H1 (cell line): ENCODE measurements at regions not wholly inside any gene's neighbourhood (a gene's known extent, or its start where the extent isn't known, plus 50 kb on each side); places are given as distances from the start of the nearest gene placed in this dataset.

Source experiments
- CTCF ChIA-PET: fragments of 300-600 bp; sonication (Branson Sonifier 250); formaldehyde crosslinking; loops from one replicate; lab custom pipeline; 2021; ENCODE audit not compliant: partially characterized antibody; lab: Charles Lee
- POLR2A ChIA-PET: fragments of 300-600 bp; sonication (Branson Sonifier 250); formaldehyde crosslinking; loops from one replicate; lab custom pipeline; 2021; ENCODE audit warnings: inconsistent platforms; ENCODE audit not compliant: partially characterized antibody; lab: Charles Lee
- DNase-seq, 2 experiments: peaks; one replicate each; pipeline versions ENCODE4 v3.0.0 to v3.0.0-alpha.2; 2010 to 2022; ENCODE audit warnings: low spot score in 2 of 2, low read depth in 1 of 2, mixed read lengths in 1 of 2
- FAIRE-seq: peaks from 2 replicates; lab custom pipeline; 2011; peaks lifted over from hg19 to GRCh38; lab: Jason Lieb, UNC
- H2AFZ ChIP-seq: 2 replicates; pipeline ENCODE4 v1.8.1; 2012; ENCODE audit warnings: low read length, inconsistent platforms
- H2AK5ac ChIP-seq: 2 replicates; pipeline ENCODE4 v1.6.1; 2013; ENCODE audit warnings: low read depth, low read length
- H2BK120ac ChIP-seq: replicated peaks from 2 replicates; pipeline ENCODE3; 2013; ENCODE audit warnings: low read depth, low read length, inconsistent platforms
- H2BK12ac ChIP-seq: 2 replicates; pipeline ENCODE4 v1.6.1; 2013; ENCODE audit warnings: low read depth, low read length
- H2BK15ac ChIP-seq: 2 replicates; pipeline ENCODE4 v1.6.1; 2013; ENCODE audit warnings: low read length
- H2BK20ac ChIP-seq: 2 replicates; pipeline ENCODE4 v1.6.1; 2013; ENCODE audit warnings: low read length
- H2BK5ac ChIP-seq: 2 replicates; pipeline ENCODE4 v1.6.1; 2013; ENCODE audit warnings: low read depth, low read length
- H3K14ac ChIP-seq: 2 replicates; pipeline ENCODE4 v1.6.1; 2013; ENCODE audit warnings: inconsistent platforms; ENCODE audit not compliant: insufficient read length
- H3K18ac ChIP-seq: 2 replicates; pipeline ENCODE4 v1.6.1; 2013; ENCODE audit warnings: low read length; ENCODE audit errors: extremely low read depth
- H3K23ac ChIP-seq: 2 replicates; pipeline ENCODE4 v1.6.1; 2013; ENCODE audit warnings: inconsistent platforms; ENCODE audit not compliant: insufficient read length
- H3K23me2 ChIP-seq: 2 replicates; pipeline ENCODE4 v1.6.1; 2013; ENCODE audit warnings: low read depth, low read length
- H3K27ac ChIP-seq: 2 replicates; pipeline ENCODE4 v1.6.1; 2011; ENCODE audit warnings: low read depth, low read length, inconsistent platforms
- H3K27me3 ChIP-seq, 4 experiments: replicated peaks in 1 of 4; 1 replicate in 1 of 4; 2 replicates in 3 of 4; pipeline versions ENCODE4 v1.6.1 to v1.8.1; 2011 to 2013; ENCODE audit warnings: low read length in 3 of 4, mild to moderate bottlenecking in 3 of 4, inconsistent platforms in 2 of 4, mixed read lengths in 2 of 4, moderate library complexity in 1 of 4; ENCODE audit not compliant: control insufficient read depth in 3 of 4, insufficient read depth in 3 of 4; ENCODE audit errors: extremely low read depth in 1 of 4
- H3K36me3 ChIP-seq, 4 experiments: 2 replicates each; pipeline versions ENCODE4 v1.6.1 to v1.8.1; 2011 to 2013; ENCODE audit warnings: mild to moderate bottlenecking in 4 of 4, low read length in 3 of 4, moderate library complexity in 2 of 4, control low read depth in 1 of 4, inconsistent platforms in 1 of 4; ENCODE audit not compliant: insufficient read depth in 4 of 4, control insufficient read depth in 2 of 4
- H3K4ac ChIP-seq: replicated peaks from 2 replicates; pipeline ENCODE3; 2013; ENCODE audit warnings: low read length, low read depth, mixed read lengths, inconsistent platforms; ENCODE audit not compliant: insufficient read length
- H3K4me1 ChIP-seq, 4 experiments: replicated peaks in 1 of 4; 1 replicate in 1 of 4; 2 replicates in 3 of 4; pipeline versions ENCODE4 v1.6.1 to v1.8.1; 2011 to 2013; ENCODE audit warnings: low read length in 3 of 4, inconsistent platforms in 2 of 4, mixed read lengths in 1 of 4; ENCODE audit not compliant: insufficient read depth in 4 of 4, control insufficient read depth in 3 of 4
- H3K4me2 ChIP-seq, 2 experiments: 2 replicates each; pipeline versions ENCODE4 v1.6.1 to v1.8.1; 2011 to 2013; ENCODE audit warnings: low read depth in 2 of 2, low read length in 2 of 2, control low read depth in 1 of 2, inconsistent platforms in 1 of 2, mild to moderate bottlenecking in 1 of 2; ENCODE audit not compliant: insufficient read depth in 1 of 2
- H3K4me3 ChIP-seq, 4 experiments: fragments of 200-600, 300-600 bp in 1 of 4; sonication (generic), shearing (Covaris generic), sonication (Bioruptor Twin) in 1 of 4; 2 replicates each; pipeline versions ENCODE4 v1.5.1 to v1.8.1; 2011 to 2016; ENCODE audit warnings: low read length in 4 of 4, low read depth in 3 of 4, control low read depth in 2 of 4, inconsistent platforms in 2 of 4, mild to moderate bottlenecking in 2 of 4, mixed read lengths in 1 of 4, moderate library complexity in 1 of 4; ENCODE audit not compliant: insufficient read depth in 2 of 4; ENCODE audit errors: extremely low read depth in 1 of 4
- H3K56ac ChIP-seq: replicated peaks from 2 replicates; pipeline ENCODE3; 2013; ENCODE audit warnings: low read depth, mild to moderate bottlenecking, mixed read lengths, low read length, inconsistent platforms; ENCODE audit not compliant: insufficient read length
- H3K79me1 ChIP-seq: 2 replicates; pipeline ENCODE4 v1.6.1; 2013; ENCODE audit warnings: low read depth, low read length, control low read depth
- H3K79me2 ChIP-seq, 2 experiments: 2 replicates each; pipeline versions ENCODE4 v1.6.1 to v1.8.1; 2012 to 2013; ENCODE audit warnings: low read length in 2 of 2, mild to moderate bottlenecking in 2 of 2, inconsistent platforms in 1 of 2; ENCODE audit not compliant: insufficient read depth in 2 of 2, control insufficient read depth in 1 of 2
- H3K9ac ChIP-seq, 4 experiments: replicated peaks in 1 of 4; 1 replicate in 1 of 4; 2 replicates in 3 of 4; pipeline versions ENCODE4 v1.6.1 to v1.8.1; 2011 to 2013; ENCODE audit warnings: low read depth in 3 of 4, low read length in 3 of 4, control low read depth in 2 of 4, mild to moderate bottlenecking in 2 of 4, moderate library complexity in 2 of 4, inconsistent platforms in 1 of 4; ENCODE audit errors: extremely low read depth in 1 of 4
- H3K9me3 ChIP-seq, 2 experiments: 2 replicates each; pipeline versions ENCODE4 v1.6.1 to v1.8.1; 2012 to 2013; ENCODE audit warnings: mild to moderate bottlenecking in 2 of 2, moderate library complexity in 2 of 2, control low read depth in 1 of 2, inconsistent platforms in 1 of 2, low read depth in 1 of 2, low read length in 1 of 2, mixed read lengths in 1 of 2; ENCODE audit not compliant: insufficient read depth in 2 of 2
- H4K20me1 ChIP-seq, 2 experiments: replicated peaks in 1 of 2; 2 replicates each; pipeline versions ENCODE3 to v1.8.1; 2011 to 2013; ENCODE audit warnings: inconsistent platforms in 2 of 2, low read length in 2 of 2, mild to moderate bottlenecking in 1 of 2; ENCODE audit not compliant: insufficient read depth in 2 of 2, control insufficient read depth in 1 of 2
- H4K5ac ChIP-seq: 2 replicates; pipeline ENCODE4 v1.6.1; 2013; ENCODE audit warnings: low read length, low read depth, mixed read lengths, inconsistent platforms; ENCODE audit not compliant: insufficient read length
- H4K8ac ChIP-seq: 2 replicates; pipeline ENCODE4 v1.8.0; 2013; ENCODE audit warnings: mild to moderate bottlenecking, moderate library complexity, low read length, inconsistent platforms; ENCODE audit not compliant: insufficient read depth; ENCODE audit errors: extremely low read depth
- H4K91ac ChIP-seq: replicated peaks from 2 replicates; pipeline ENCODE3; 2013; ENCODE audit warnings: low read length, mixed read lengths, inconsistent platforms; ENCODE audit not compliant: insufficient read length
- EP300 ChIP-seq, 2 experiments: IDR thresholded peaks; 1 replicate in 1 of 2; 2 replicates in 1 of 2; pipeline ENCODE4 v1.6.1; 2011 to 2012; ENCODE audit warnings: low read depth in 2 of 2, low read length in 2 of 2, mild to moderate bottlenecking in 2 of 2, borderline replicate concordance in 1 of 2, inconsistent platforms in 1 of 2, moderate library complexity in 1 of 2
- EZH2 ChIP-seq: fragments of 200-600 bp; sonication (generic); IDR thresholded peaks from 2 replicates; pipeline ENCODE4 v1.7.1; 2012; ENCODE audit warnings: low read depth, mild to moderate bottlenecking, moderate library complexity, low read length, inconsistent platforms; ENCODE audit not compliant: severe bottlenecking
- FOSL1 ChIP-seq: IDR thresholded peaks from 2 replicates; pipeline ENCODE4 v1.6.1; 2011; ENCODE audit warnings: mild to moderate bottlenecking, low read depth, low read length, moderate library complexity; ENCODE audit not compliant: insufficient read depth
- GTF2F1 ChIP-seq: IDR thresholded peaks from 2 replicates; pipeline ENCODE4 v1.6.1; 2012; ENCODE audit warnings: low read depth, low read length, improper control_type of control experiment, borderline replicate concordance
- JUND ChIP-seq: IDR thresholded peaks from 2 replicates; pipeline ENCODE4 v1.6.1; 2011; ENCODE audit warnings: mild to moderate bottlenecking, improper control_type of control experiment, low read length
- KDM5A ChIP-seq: fragments of 200-600 bp; IDR thresholded peaks from 2 replicates; pipeline ENCODE4 v1.7.1; 2012; ENCODE audit warnings: mild to moderate bottlenecking, low read length, inconsistent platforms, mixed read lengths
- PHF8 ChIP-seq: fragments of 200-600 bp; sonication (generic); conservative IDR thresholded peaks from 2 replicates; pipeline ENCODE4 v1.7.1; 2012; ENCODE audit warnings: low read depth, mild to moderate bottlenecking, inconsistent platforms, low read length, moderate library complexity
- RXRA ChIP-seq: IDR thresholded peaks from 2 replicates; pipeline ENCODE4 v1.6.1; 2011; ENCODE audit warnings: low read depth, mild to moderate bottlenecking, low read length, moderate library complexity; ENCODE audit not compliant: insufficient read depth
- SP2 ChIP-seq: IDR thresholded peaks from 2 replicates; pipeline ENCODE4 v1.6.1; 2012; ENCODE audit warnings: mild to moderate bottlenecking, low read length, inconsistent platforms
- SUZ12 ChIP-seq: fragments of 200-600 bp; sonication (generic); IDR thresholded peaks from 2 replicates; pipeline ENCODE4 v1.6.1; 2012; ENCODE audit warnings: mild to moderate bottlenecking, inconsistent platforms, low read length, moderate library complexity, mixed read lengths
- TAF1 ChIP-seq: IDR thresholded peaks from 2 replicates; pipeline ENCODE4 v1.6.1; 2011; ENCODE audit warnings: mild to moderate bottlenecking, low read depth, low read length
- WGBS, 2 experiments: shearing (Covaris generic) in 1 of 2; methylation state at CpG; one replicate each; pipeline versions ENCODE4 v1.1.6 to v1.1.7; 2013 to 2015; ENCODE audit warnings: low lambda C conversion rate in 2 of 2, mixed read lengths in 2 of 2, inconsistent platforms in 1 of 2, low coverage in 1 of 2, missing lambda C conversion rate in 1 of 2; ENCODE audit not compliant: insufficient replicate concordance in 2 of 2, insufficient coverage in 1 of 2, insufficient read length in 1 of 2; ENCODE audit errors: extremely low coverage in 1 of 2, missing lambda C conversion rate in 1 of 2; 5-methylcytosine and 5-hydroxymethylcytosine counted together
- TF ChIP-seq, protein P1 (sequence below): IDR thresholded peaks from 2 replicates; pipeline ENCODE4 v1.6.1; 2011; ENCODE audit warnings: low read length, improper control_type of control experiment

- no peak overlapping the region for H3K4me3 ChIP-seq
- H3K4me1 ChIP-seq, result no peaks in the 10 kb centered on the region
- H3K27ac ChIP-seq, result no peak overlapping the region
- no peaks in the 10 kb centered on the region for H3K9me3 ChIP-seq
- no peak overlapping the region for H2BK20ac ChIP-seq
- no peak overlapping the region for H2AFZ ChIP-seq
- H2AK5ac ChIP-seq, result no peak overlapping the region
- H3K4ac ChIP-seq, result no peak overlapping the region
- H3K36me3 ChIP-seq, result no peaks in the 10 kb centered on the region
- no peaks in the 10 kb centered on the region for H3K23me2 ChIP-seq
- no peak overlapping the region for H4K91ac ChIP-seq
- H2BK15ac ChIP-seq, result no peak overlapping the region
- CTCF ChIA-PET, result no interaction called here
- POLR2A ChIA-PET, result no interaction called here
- H2BK5ac ChIP-seq, result no peak overlapping the region
- no peak for TF ChIP-seq FOSL1
- no peak for TF ChIP-seq JUND
- TF ChIP-seq EZH2, result no peak
- TF ChIP-seq KDM5A, result no peak
- no peak for TF ChIP-seq SUZ12
- TF ChIP-seq, protein P1, sequence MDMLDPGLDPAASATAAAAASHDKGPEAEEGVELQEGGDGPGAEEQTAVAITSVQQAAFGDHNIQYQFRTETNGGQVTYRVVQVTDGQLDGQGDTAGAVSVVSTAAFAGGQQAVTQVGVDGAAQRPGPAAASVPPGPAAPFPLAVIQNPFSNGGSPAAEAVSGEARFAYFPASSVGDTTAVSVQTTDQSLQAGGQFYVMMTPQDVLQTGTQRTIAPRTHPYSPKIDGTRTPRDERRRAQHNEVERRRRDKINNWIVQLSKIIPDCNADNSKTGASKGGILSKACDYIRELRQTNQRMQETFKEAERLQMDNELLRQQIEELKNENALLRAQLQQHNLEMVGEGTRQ, result no peak
- no peak for TF ChIP-seq TAF1
- no peak for TF ChIP-seq PHF8
- no peak for TF ChIP-seq EP300 (IDR thresholded peaks at IDR 0.05; ENCODE audit: borderline replicate concordance in 1 of 2, low read depth in 2 of 2, low read length in 2 of 2)
- TF ChIP-seq SP2, result no peak
- TF ChIP-seq GTF2F1, result no peak
- TF ChIP-seq RXRA, result no peak
- H2BK12ac ChIP-seq, result no peak overlapping the region
- 53% methylated on average over 2 of the region's 2 CpGs; no CpG with 5 or more reads in 1 of the 2 experiments for WGBS, 2 experiments
- H3K4me2 ChIP-seq, result no peak overlapping the region
- H3K9ac ChIP-seq, result no peak overlapping the region
- H3K23ac ChIP-seq, result no peak overlapping the region
- H3K27me3 ChIP-seq, result peaks cover 0 to 1% (median 0%) of the 10 kb centered on the region in 4 experiments; a peak in 1 of 7 replicates
- H4K8ac ChIP-seq, result no peak overlapping the region
- no peak overlapping the region for H3K18ac ChIP-seq
- H3K14ac ChIP-seq, result no peak overlapping the region
- DNase-seq (no peak), FAIRE-seq (no peak)
- H3K79me1 ChIP-seq, result no peaks in the 10 kb centered on the region
- no peaks in the 10 kb centered on the region for H4K20me1 ChIP-seq
- no peaks in the 10 kb centered on the region for H3K79me2 ChIP-seq
- no peak overlapping the region for H2BK120ac ChIP-seq
- no peak overlapping the region for H3K56ac ChIP-seq
- no peak overlapping the region for H4K5ac ChIP-seq
These were observed 394.9 kb upstream of the ZEB2 start for GRCh38 chr2:144914622-144915318.
